Liver (tissue), 3 donors: ENCODE measurements at regions not wholly inside any gene's neighbourhood (a gene's known extent, or its start where the extent isn't known, plus 50 kb on each side); places are given as distances from the start of the nearest gene placed in this dataset.

Experiments used
- MAX ChIP-seq: IDR thresholded peaks from 2 replicates; pipeline ENCODE4 v1.6.1; 2016; ENCODE audit warnings: antibody characterized with exemption
- RAD21 ChIP-seq, 2 donors: IDR thresholded peaks; 2 replicates each; pipeline ENCODE4 v1.6.1; 2016; ENCODE audit warnings: antibody characterized with exemption in 2 of 2, mild to moderate bottlenecking in 2 of 2
- TAF1 ChIP-seq: conservative IDR thresholded peaks from 2 replicates; pipeline ENCODE4 v1.6.1; 2016; ENCODE audit warnings: antibody characterized with exemption, mild to moderate bottlenecking
- TF ChIP-seq, protein P1 (sequence below): fragments of 150-350 bp; IDR thresholded peaks from 2 replicates; pipeline ENCODE4 v1.5.1; 2017; ENCODE audit warnings: improper control_type of control experiment, low read depth, low read length; ENCODE audit not compliant: missing input control
- donor health status: healthy.
- donor health status: healthy.

- no peak for TF ChIP-seq TAF1
- TF ChIP-seq, protein P1, sequence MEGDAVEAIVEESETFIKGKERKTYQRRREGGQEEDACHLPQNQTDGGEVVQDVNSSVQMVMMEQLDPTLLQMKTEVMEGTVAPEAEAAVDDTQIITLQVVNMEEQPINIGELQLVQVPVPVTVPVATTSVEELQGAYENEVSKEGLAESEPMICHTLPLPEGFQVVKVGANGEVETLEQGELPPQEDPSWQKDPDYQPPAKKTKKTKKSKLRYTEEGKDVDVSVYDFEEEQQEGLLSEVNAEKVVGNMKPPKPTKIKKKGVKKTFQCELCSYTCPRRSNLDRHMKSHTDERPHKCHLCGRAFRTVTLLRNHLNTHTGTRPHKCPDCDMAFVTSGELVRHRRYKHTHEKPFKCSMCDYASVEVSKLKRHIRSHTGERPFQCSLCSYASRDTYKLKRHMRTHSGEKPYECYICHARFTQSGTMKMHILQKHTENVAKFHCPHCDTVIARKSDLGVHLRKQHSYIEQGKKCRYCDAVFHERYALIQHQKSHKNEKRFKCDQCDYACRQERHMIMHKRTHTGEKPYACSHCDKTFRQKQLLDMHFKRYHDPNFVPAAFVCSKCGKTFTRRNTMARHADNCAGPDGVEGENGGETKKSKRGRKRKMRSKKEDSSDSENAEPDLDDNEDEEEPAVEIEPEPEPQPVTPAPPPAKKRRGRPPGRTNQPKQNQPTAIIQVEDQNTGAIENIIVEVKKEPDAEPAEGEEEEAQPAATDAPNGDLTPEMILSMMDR: peak; percentile 11
- peak; percentile 52 to 73 for TF ChIP-seq RAD21 (IDR thresholded peaks at IDR 0.05)
- no peak for TF ChIP-seq MAX
Measured at GRCh38 chr6:95768539-95768938, 191.2 kb downstream of the MANEA start.
